HCT116 (cell line): ENCODE measurements at regions not wholly inside any gene's neighbourhood (a gene's known extent, or its start where the extent isn't known, plus 50 kb on each side); places are given as distances from the start of the nearest gene placed in this dataset.

Experiments
- CEBPB ChIP-seq: IDR thresholded peaks from 2 replicates; pipeline ENCODE4 v1.6.1; 2012; ENCODE audit warnings: low read depth
- EGR1 ChIP-seq: IDR thresholded peaks from 2 replicates; pipeline ENCODE4 v1.6.1; 2012; ENCODE audit warnings: low read depth
- EZH2 ChIP-seq: fragments of 200-600 bp; sonication (generic); IDR thresholded peaks from 2 replicates; pipeline ENCODE4 v1.6.1; 2017; ENCODE audit warnings: antibody characterized with exemption, mixed run types
- EZH2phosphoT487 ChIP-seq: fragments of 200-600 bp; IDR thresholded peaks from 2 replicates; pipeline ENCODE4 v1.6.1; 2018; ENCODE audit warnings: antibody characterized with exemption, borderline replicate concordance
- JUND ChIP-seq: IDR thresholded peaks from 2 replicates; pipeline ENCODE4 v1.6.1; 2012
- POLR2A ChIP-seq: IDR thresholded peaks from 2 replicates; pipeline ENCODE4 v1.7.0; 2011; ENCODE audit warnings: borderline replicate concordance; ENCODE audit not compliant: insufficient read depth, insufficient read length; ENCODE audit errors: extremely low read depth
- POLR2AphosphoS5 ChIP-seq: IDR thresholded peaks from 2 replicates; pipeline ENCODE4 v1.6.1; 2011; ENCODE audit warnings: mild to moderate bottlenecking, low read depth, low read length, moderate library complexity
- RAD21 ChIP-seq: IDR thresholded peaks from 2 replicates; pipeline ENCODE4 v1.6.1; 2012; ENCODE audit warnings: low read depth, mild to moderate bottlenecking
- SIN3A ChIP-seq: IDR thresholded peaks from 2 replicates; pipeline ENCODE4 v1.6.1; 2012; ENCODE audit warnings: low read depth
- SRF ChIP-seq: IDR thresholded peaks from 2 replicates; pipeline ENCODE4 v1.6.1; 2012; ENCODE audit warnings: low read depth
- ZNF274 ChIP-seq: fragments of 200-500 bp; sonication (Bioruptor generic); IDR thresholded peaks from 2 replicates; pipeline ENCODE4 v1.6.1; 2014; ENCODE audit warnings: mild to moderate bottlenecking, low read depth, low read length, inconsistent platforms
- TF ChIP-seq, protein P1 (sequence below), 3 experiments: fragments of 200-600 bp in 1 of 3; sonication (generic) in 1 of 3; IDR thresholded peaks in 2 of 3; conservative IDR thresholded peaks in 1 of 3; 2 replicates each; pipeline ENCODE4 v1.5.1; 2012 to 2017; ENCODE audit warnings: low read depth in 2 of 3, low read length in 2 of 3, antibody characterized with exemption in 1 of 3, borderline replicate concordance in 1 of 3, control low read depth in 1 of 3, mild to moderate bottlenecking in 1 of 3, mixed read lengths in 1 of 3, mixed run types in 1 of 3, moderate library complexity in 1 of 3; ENCODE audit not compliant: insufficient read depth in 1 of 3
- TF ChIP-seq, protein P2 (sequence below): IDR thresholded peaks from 2 replicates; pipeline ENCODE4 v1.6.1; 2012

GRCh38 chr12:16492240-16492639, 113.7 kb downstream of the LMO3 start:
- TF ChIP-seq, protein P1, sequence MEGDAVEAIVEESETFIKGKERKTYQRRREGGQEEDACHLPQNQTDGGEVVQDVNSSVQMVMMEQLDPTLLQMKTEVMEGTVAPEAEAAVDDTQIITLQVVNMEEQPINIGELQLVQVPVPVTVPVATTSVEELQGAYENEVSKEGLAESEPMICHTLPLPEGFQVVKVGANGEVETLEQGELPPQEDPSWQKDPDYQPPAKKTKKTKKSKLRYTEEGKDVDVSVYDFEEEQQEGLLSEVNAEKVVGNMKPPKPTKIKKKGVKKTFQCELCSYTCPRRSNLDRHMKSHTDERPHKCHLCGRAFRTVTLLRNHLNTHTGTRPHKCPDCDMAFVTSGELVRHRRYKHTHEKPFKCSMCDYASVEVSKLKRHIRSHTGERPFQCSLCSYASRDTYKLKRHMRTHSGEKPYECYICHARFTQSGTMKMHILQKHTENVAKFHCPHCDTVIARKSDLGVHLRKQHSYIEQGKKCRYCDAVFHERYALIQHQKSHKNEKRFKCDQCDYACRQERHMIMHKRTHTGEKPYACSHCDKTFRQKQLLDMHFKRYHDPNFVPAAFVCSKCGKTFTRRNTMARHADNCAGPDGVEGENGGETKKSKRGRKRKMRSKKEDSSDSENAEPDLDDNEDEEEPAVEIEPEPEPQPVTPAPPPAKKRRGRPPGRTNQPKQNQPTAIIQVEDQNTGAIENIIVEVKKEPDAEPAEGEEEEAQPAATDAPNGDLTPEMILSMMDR (IDR thresholded peaks at IDR 0.05 in 2 of 3, conservative IDR thresholded peaks at IDR 0.05 in 1 of 3; ENCODE audit: borderline replicate concordance in 1 of 3, insufficient read depth in 1 of 3, low read depth in 2 of 3, low read length in 2 of 3): 0 out of 6 replicates have a peak, but pooled peaks of 1 of the 3 experiments have one; percentile 9
- TF ChIP-seq POLR2A (no peak), EGR1 (no peak), EZH2 (no peak), CEBPB (no peak), POLR2AphosphoS5 (no peak), SRF (no peak), ZNF274 (no peak), SIN3A (no peak), EZH2phosphoT487 (no peak), JUND (no peak), RAD21 (peak; percentile 8; the same call in 1 of the 2 replicates)
- TF ChIP-seq, protein P2, sequence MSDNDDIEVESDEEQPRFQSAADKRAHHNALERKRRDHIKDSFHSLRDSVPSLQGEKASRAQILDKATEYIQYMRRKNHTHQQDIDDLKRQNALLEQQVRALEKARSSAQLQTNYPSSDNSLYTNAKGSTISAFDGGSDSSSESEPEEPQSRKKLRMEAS: no peak
